ENCODE measurements at regions not wholly inside any gene's neighbourhood (a gene's known extent, or its start where the extent isn't known, plus 50 kb on each side); places are given as distances from the start of the nearest gene placed in this dataset.

- no peak overlapping the region for H3K4me3 ChIP-seq (ENCODE audit: low read depth in 1 of 2, low read length in 2 of 2)
- no peaks in the 10 kb centered on the region for H3K27me3 ChIP-seq (ENCODE audit: control insufficient read depth in 1 of 2, insufficient read depth in 2 of 2, low read length in 2 of 2)
- H3K9me3 ChIP-seq (ENCODE audit: control insufficient read depth in 2 of 2, insufficient read depth in 1 of 2, low read depth in 1 of 2, low read length in 1 of 2) = no peaks in the 10 kb centered on the region
- 80 to 84% methylated on average over 10 of the region's 10 CpGs for WGBS, 2 donors
- H3K4me1 ChIP-seq (ENCODE audit: control insufficient read depth in 2 of 2, insufficient read depth in 2 of 2, low read length in 1 of 2) = no peaks in the 10 kb centered on the region
- no peak overlapping the region for H3K27ac ChIP-seq (ENCODE audit: low read depth in 2 of 2, low read length in 1 of 2)
- H3K36me3 ChIP-seq (ENCODE audit: control insufficient read depth in 2 of 2, insufficient read depth in 2 of 2, low read length in 1 of 2) = no peaks in the 10 kb centered on the region
These were observed 143.7 kb upstream of the WWC1 start for GRCh38 chr5:168147568-168148360.

- H3K36me3 ChIP-seq (ENCODE audit: control insufficient read depth in 2 of 2, insufficient read depth in 2 of 2, low read length in 1 of 2) = no peaks in the 10 kb centered on the region
- no peaks in the 10 kb centered on the region for H3K4me1 ChIP-seq (ENCODE audit: control insufficient read depth in 2 of 2, insufficient read depth in 2 of 2, low read length in 1 of 2)
- WGBS, 2 donors = 92 to 93% methylated on average over 6 of the region's 6 CpGs
- H3K4me3 ChIP-seq (ENCODE audit: low read depth in 1 of 2, low read length in 2 of 2) = no peak overlapping the region
- H3K27ac ChIP-seq (ENCODE audit: low read depth in 2 of 2, low read length in 1 of 2) = no peak overlapping the region
- H3K9me3 ChIP-seq (ENCODE audit: control insufficient read depth in 2 of 2, insufficient read depth in 1 of 2, low read depth in 1 of 2, low read length in 1 of 2) = no peaks in the 10 kb centered on the region
- no peaks in the 10 kb centered on the region for H3K27me3 ChIP-seq (ENCODE audit: control insufficient read depth in 1 of 2, insufficient read depth in 2 of 2, low read length in 2 of 2)
These were observed 140.4 kb upstream of the WWC1 start for GRCh38 chr5:168151041-168151440.

GRCh38 chr5:168152660-168153059 lies 138.8 kb upstream of the WWC1 start:
- no peaks in the 10 kb centered on the region for H3K36me3 ChIP-seq (ENCODE audit: control insufficient read depth in 2 of 2, insufficient read depth in 2 of 2, low read length in 1 of 2)
- H3K9me3 ChIP-seq (ENCODE audit: control insufficient read depth in 2 of 2, insufficient read depth in 1 of 2, low read depth in 1 of 2, low read length in 1 of 2) = no peaks in the 10 kb centered on the region
- no peaks in the 10 kb centered on the region for H3K27me3 ChIP-seq (ENCODE audit: control insufficient read depth in 1 of 2, insufficient read depth in 2 of 2, low read length in 2 of 2)
- H3K27ac ChIP-seq (ENCODE audit: low read depth in 2 of 2, low read length in 1 of 2) = no peak overlapping the region
- H3K4me3 ChIP-seq (ENCODE audit: low read depth in 1 of 2, low read length in 2 of 2) = no peak overlapping the region
- whole genome bisulfite sequencing, 2 donors = 78 to 83% methylated on average over 3 of the region's 3 CpGs
- no peaks in the 10 kb centered on the region for H3K4me1 ChIP-seq (ENCODE audit: control insufficient read depth in 2 of 2, insufficient read depth in 2 of 2, low read length in 1 of 2)

- WGBS, 2 donors = 82 to 85% methylated on average over 7 of the region's 7 CpGs
- Histone ChIP-seq H3K27ac (ENCODE audit: low read depth in 2 of 2, low read length in 1 of 2) (no peak overlapping the region), H3K4me3 (ENCODE audit: low read depth in 1 of 2, low read length in 2 of 2) (no peak overlapping the region), H3K27me3 (ENCODE audit: control insufficient read depth in 1 of 2, insufficient read depth in 2 of 2, low read length in 2 of 2) (no peaks in the 10 kb centered on the region), H3K4me1 (ENCODE audit: control insufficient read depth in 2 of 2, insufficient read depth in 2 of 2, low read length in 1 of 2) (no peaks in the 10 kb centered on the region), H3K36me3 (ENCODE audit: control insufficient read depth in 2 of 2, insufficient read depth in 2 of 2, low read length in 1 of 2) (no peaks in the 10 kb centered on the region), H3K9me3 (ENCODE audit: control insufficient read depth in 2 of 2, insufficient read depth in 1 of 2, low read depth in 1 of 2, low read length in 1 of 2) (no peaks in the 10 kb centered on the region)
These were observed 138.1 kb upstream of the WWC1 start for GRCh38 chr5:168153263-168153875.

GRCh38 chr5:168153876-168154270 lies 137.6 kb upstream of the WWC1 start:
- Histone ChIP-seq H3K4me3 (ENCODE audit: low read depth in 1 of 2, low read length in 2 of 2) (no peak overlapping the region), H3K27me3 (ENCODE audit: control insufficient read depth in 1 of 2, insufficient read depth in 2 of 2, low read length in 2 of 2) (no peaks in the 10 kb centered on the region), H3K4me1 (ENCODE audit: control insufficient read depth in 2 of 2, insufficient read depth in 2 of 2, low read length in 1 of 2) (no peaks in the 10 kb centered on the region), H3K36me3 (ENCODE audit: control insufficient read depth in 2 of 2, insufficient read depth in 2 of 2, low read length in 1 of 2) (no peaks in the 10 kb centered on the region), H3K27ac (ENCODE audit: low read depth in 2 of 2, low read length in 1 of 2) (no peak overlapping the region), H3K9me3 (ENCODE audit: control insufficient read depth in 2 of 2, insufficient read depth in 1 of 2, low read depth in 1 of 2, low read length in 1 of 2) (no peaks in the 10 kb centered on the region)
- 82 to 85% methylated on average over 6 of the region's 6 CpGs for WGBS, 2 donors

GRCh38 chr5:168155585-168155984 lies 135.9 kb upstream of the WWC1 start:
- H3K4me1 ChIP-seq (ENCODE audit: control insufficient read depth in 2 of 2, insufficient read depth in 2 of 2, low read length in 1 of 2) = no peaks in the 10 kb centered on the region
- no peaks in the 10 kb centered on the region for H3K27me3 ChIP-seq (ENCODE audit: control insufficient read depth in 1 of 2, insufficient read depth in 2 of 2, low read length in 2 of 2)
- H3K27ac ChIP-seq (ENCODE audit: low read depth in 2 of 2, low read length in 1 of 2) = no peak overlapping the region
- H3K36me3 ChIP-seq (ENCODE audit: control insufficient read depth in 2 of 2, insufficient read depth in 2 of 2, low read length in 1 of 2) = no peaks in the 10 kb centered on the region
- no peak overlapping the region for H3K4me3 ChIP-seq (ENCODE audit: low read depth in 1 of 2, low read length in 2 of 2)
- 72 to 81% methylated on average over 2 of the region's 2 CpGs for WGBS, 2 donors
- H3K9me3 ChIP-seq (ENCODE audit: control insufficient read depth in 2 of 2, insufficient read depth in 1 of 2, low read depth in 1 of 2, low read length in 1 of 2) = no peaks in the 10 kb centered on the region

GRCh38 chr5:168156170-168156569 lies 135.3 kb upstream of the WWC1 start:
- Histone ChIP-seq H3K4me3 (ENCODE audit: low read depth in 1 of 2, low read length in 2 of 2) (no peak overlapping the region), H3K9me3 (ENCODE audit: control insufficient read depth in 2 of 2, insufficient read depth in 1 of 2, low read depth in 1 of 2, low read length in 1 of 2) (no peaks in the 10 kb centered on the region), H3K4me1 (ENCODE audit: control insufficient read depth in 2 of 2, insufficient read depth in 2 of 2, low read length in 1 of 2) (no peaks in the 10 kb centered on the region), H3K36me3 (ENCODE audit: control insufficient read depth in 2 of 2, insufficient read depth in 2 of 2, low read length in 1 of 2) (no peaks in the 10 kb centered on the region), H3K27me3 (ENCODE audit: control insufficient read depth in 1 of 2, insufficient read depth in 2 of 2, low read length in 2 of 2) (no peaks in the 10 kb centered on the region), H3K27ac (ENCODE audit: low read depth in 2 of 2, low read length in 1 of 2) (no peak overlapping the region)
- WGBS, 2 donors = 88% methylated on average over 1 of the region's 1 CpG

GRCh38 chr5:168157141-168157540 lies 134.3 kb upstream of the WWC1 start:
- H3K27ac ChIP-seq (ENCODE audit: low read depth in 2 of 2, low read length in 1 of 2) = no peak overlapping the region
- H3K4me1 ChIP-seq (ENCODE audit: control insufficient read depth in 2 of 2, insufficient read depth in 2 of 2, low read length in 1 of 2) = no peaks in the 10 kb centered on the region
- H3K36me3 ChIP-seq (ENCODE audit: control insufficient read depth in 2 of 2, insufficient read depth in 2 of 2, low read length in 1 of 2) = no peaks in the 10 kb centered on the region
- no peak overlapping the region for H3K4me3 ChIP-seq (ENCODE audit: low read depth in 1 of 2, low read length in 2 of 2)
- no peaks in the 10 kb centered on the region for H3K9me3 ChIP-seq (ENCODE audit: control insufficient read depth in 2 of 2, insufficient read depth in 1 of 2, low read depth in 1 of 2, low read length in 1 of 2)
- 89 to 92% methylated on average over 2 of the region's 2 CpGs for WGBS, 2 donors
- H3K27me3 ChIP-seq (ENCODE audit: control insufficient read depth in 1 of 2, insufficient read depth in 2 of 2, low read length in 2 of 2) = no peaks in the 10 kb centered on the region

GRCh38 chr5:168159425-168159824 lies 132.0 kb upstream of the WWC1 start:
- H3K27ac ChIP-seq (ENCODE audit: low read depth in 2 of 2, low read length in 1 of 2) = no peak overlapping the region
- H3K9me3 ChIP-seq (ENCODE audit: control insufficient read depth in 2 of 2, insufficient read depth in 1 of 2, low read depth in 1 of 2, low read length in 1 of 2) = no peaks in the 10 kb centered on the region
- no peaks in the 10 kb centered on the region for H3K36me3 ChIP-seq (ENCODE audit: control insufficient read depth in 2 of 2, insufficient read depth in 2 of 2, low read length in 1 of 2)
- WGBS, 2 donors = 37 to 51% methylated on average over 3 of the region's 3 CpGs
- no peak overlapping the region for H3K4me3 ChIP-seq (ENCODE audit: low read depth in 1 of 2, low read length in 2 of 2)
- no peaks in the 10 kb centered on the region for H3K27me3 ChIP-seq (ENCODE audit: control insufficient read depth in 1 of 2, insufficient read depth in 2 of 2, low read length in 2 of 2)
- H3K4me1 ChIP-seq (ENCODE audit: control insufficient read depth in 2 of 2, insufficient read depth in 2 of 2, low read length in 1 of 2) = no peaks in the 10 kb centered on the region

- H3K4me3 ChIP-seq (ENCODE audit: low read depth in 1 of 2, low read length in 2 of 2) = no peak overlapping the region
- no peaks in the 10 kb centered on the region for H3K4me1 ChIP-seq (ENCODE audit: control insufficient read depth in 2 of 2, insufficient read depth in 2 of 2, low read length in 1 of 2)
- no peak overlapping the region for H3K27ac ChIP-seq (ENCODE audit: low read depth in 2 of 2, low read length in 1 of 2)
- no peaks in the 10 kb centered on the region for H3K27me3 ChIP-seq (ENCODE audit: control insufficient read depth in 1 of 2, insufficient read depth in 2 of 2, low read length in 2 of 2)
- WGBS, 2 donors = 70 to 79% methylated on average over 16 of the region's 16 CpGs
- H3K36me3 ChIP-seq (ENCODE audit: control insufficient read depth in 2 of 2, insufficient read depth in 2 of 2, low read length in 1 of 2) = no peaks in the 10 kb centered on the region
- H3K9me3 ChIP-seq (ENCODE audit: control insufficient read depth in 2 of 2, insufficient read depth in 1 of 2, low read depth in 1 of 2, low read length in 1 of 2) = no peaks in the 10 kb centered on the region
These were observed 129.0 kb upstream of the WWC1 start for GRCh38 chr5:168162464-168162863.
